ENCODE measurements at regions not wholly inside any gene's neighbourhood (a gene's known extent, or its start where the extent isn't known, plus 50 kb on each side); places are given as distances from the start of the nearest gene placed in this dataset.

GRCh38 chr13:106349080-106349931 is 186.2 kb downstream of the EFNB2 start:
- DNase-seq: peak; percentile 78

- DNase-seq: no peak
These were observed 187.2 kb downstream of the EFNB2 start for GRCh38 chr13:106348075-106348840.

- no peak for DNase-seq
These were observed 191.1 kb downstream of the EFNB2 start for GRCh38 chr13:106344342-106344741.

DNA sequence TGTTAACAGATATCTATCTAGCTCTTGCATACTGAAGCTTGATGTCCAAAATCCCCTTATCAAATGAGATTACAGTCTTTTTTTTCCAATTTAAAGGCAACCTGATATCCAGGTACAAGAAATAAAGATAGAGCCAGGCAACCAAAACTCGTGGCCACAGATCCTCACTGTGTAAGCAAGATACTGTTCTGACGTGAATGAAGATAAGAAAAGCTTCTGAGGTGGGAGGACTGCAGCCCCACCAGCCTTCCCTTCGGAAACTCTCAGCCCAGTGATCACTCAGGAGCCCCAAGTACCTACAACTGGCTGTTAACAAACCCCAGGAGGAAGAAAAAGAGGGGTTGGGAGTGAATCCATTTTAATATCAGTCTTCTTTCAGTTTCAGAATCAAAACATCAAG is 191.6 kb downstream of the EFNB2 start:
- no peak for DNase-seq

- DNase-seq: no peak
These were observed 195.2 kb downstream of the EFNB2 start for GRCh38 chr13:106340249-106340648.

GRCh38 chr13:106337096-106337850 is 198.2 kb downstream of the EFNB2 start:
- no peak for DNase-seq

DNA sequence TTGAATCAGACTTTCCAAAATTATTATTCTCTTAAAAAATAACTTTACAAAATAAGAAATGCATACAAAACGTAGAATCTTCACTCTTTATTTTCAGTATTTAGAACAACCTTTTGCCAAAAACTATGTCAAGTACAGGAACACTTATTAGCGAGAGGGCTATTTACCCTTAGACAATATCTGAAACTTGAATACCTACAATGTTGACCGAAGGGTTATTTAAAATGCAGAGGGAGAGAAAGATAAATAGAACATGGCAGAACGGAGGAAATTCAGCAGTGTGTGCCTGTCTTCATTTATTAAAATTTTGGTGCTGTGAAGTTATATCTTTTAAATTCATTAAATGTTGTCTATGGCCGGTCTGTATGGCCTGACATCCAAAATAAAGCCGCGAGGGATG is 198.8 kb downstream of the EFNB2 start:
- DNase-seq: peak; percentile 21

DNA sequence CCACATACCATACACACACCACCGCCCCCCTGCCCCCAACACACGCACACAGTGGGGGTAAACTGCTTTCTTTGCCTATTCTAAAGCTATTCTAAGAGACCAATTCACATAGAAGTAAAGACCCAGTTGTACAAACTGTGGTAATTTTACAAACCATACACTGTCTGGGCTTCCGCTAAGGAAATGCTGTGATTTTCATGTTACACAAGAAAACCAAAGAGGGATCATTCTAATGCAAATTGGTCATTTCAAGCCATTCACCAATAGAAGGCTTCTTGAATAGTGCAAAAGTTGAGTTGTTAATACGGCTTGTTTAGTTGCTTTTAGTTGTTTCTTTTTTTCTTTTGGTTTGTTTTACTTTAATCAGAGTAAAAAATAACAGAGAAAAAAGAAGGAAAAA is 202.8 kb downstream of the EFNB2 start:
- no peak for DNase-seq

- DNase-seq: no peak
These were observed 204.3 kb downstream of the EFNB2 start for GRCh38 chr13:106331116-106331515.

DNA sequence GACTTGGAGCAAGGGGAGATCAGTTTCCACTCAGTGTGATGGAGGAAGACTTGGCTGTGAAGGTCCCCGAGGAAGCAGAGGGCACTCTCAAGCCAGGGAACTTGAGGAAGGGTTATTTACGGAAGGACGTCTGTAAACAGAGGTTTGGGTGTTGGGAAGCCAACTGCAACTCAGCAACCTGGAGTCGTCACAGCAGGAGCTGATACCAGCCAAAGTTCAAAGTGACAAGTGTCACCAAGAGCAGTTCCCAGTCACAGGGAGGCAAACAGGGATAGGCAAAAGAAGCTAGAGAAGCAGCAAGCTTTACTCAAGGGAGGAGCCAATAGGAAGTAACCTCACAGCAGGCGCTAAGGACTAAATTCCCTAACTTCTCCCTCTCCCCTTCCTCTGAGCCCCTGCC is 205.5 kb downstream of the EFNB2 start:
- no peak for DNase-seq

- DNase-seq: no peak
These were observed 208.7 kb downstream of the EFNB2 start for GRCh38 chr13:106326751-106327150.

GRCh38 chr13:106324444-106324843 is 211.0 kb downstream of the EFNB2 start:
- no peak for DNase-seq

GRCh38 chr13:106322628-106323027 is 212.8 kb downstream of the EFNB2 start:
- no peak for DNase-seq

DNA sequence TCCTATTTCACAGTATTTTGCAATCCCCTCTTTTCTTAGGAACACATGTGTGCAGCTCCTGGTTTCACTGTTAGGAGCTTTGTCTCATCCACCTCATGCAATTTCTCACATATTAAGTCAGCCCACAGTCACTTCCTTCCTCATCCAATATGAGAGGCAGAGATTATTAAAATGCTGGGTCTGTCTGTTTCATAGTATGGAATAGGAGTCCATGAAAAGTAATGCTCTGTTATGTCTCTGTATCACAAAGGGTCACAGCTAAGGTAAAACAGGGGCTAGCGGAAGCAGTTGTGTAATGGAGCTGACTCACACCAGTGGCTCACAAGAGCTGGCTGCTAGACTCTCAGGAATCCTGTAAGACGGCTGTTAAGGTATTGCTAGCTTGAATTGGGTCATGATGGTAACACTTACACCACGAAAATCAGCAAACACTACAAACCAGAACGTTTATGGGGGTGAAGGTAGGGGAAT is 216.5 kb downstream of the EFNB2 start:
- DNase-seq: no peak

GRCh38 chr13:106314417-106314816 is 221.0 kb downstream of the EFNB2 start:
- no peak for DNase-seq

DNA sequence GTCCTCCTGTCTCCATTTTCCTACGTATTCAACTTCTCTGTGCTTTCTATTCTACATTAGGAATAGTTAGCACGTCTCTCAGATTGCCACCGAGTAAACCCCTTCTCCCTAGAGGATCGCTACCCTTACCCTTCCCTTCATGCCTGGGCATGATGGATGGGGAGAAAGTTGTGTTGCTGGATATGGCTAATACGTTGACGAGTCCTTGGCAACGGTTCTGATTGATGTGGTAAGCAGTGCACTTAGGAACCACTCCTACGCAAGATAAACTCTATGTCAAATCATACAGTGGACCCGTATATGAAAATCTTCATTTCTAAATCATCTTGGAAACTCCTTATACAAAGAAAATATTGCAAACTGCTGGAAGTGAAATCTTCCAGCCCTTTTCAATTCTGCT is 224.5 kb downstream of the EFNB2 start:
- no peak for DNase-seq

GRCh38 chr13:106310291-106310865 is 225.1 kb downstream of the EFNB2 start:
- DNase-seq: no peak

DNA sequence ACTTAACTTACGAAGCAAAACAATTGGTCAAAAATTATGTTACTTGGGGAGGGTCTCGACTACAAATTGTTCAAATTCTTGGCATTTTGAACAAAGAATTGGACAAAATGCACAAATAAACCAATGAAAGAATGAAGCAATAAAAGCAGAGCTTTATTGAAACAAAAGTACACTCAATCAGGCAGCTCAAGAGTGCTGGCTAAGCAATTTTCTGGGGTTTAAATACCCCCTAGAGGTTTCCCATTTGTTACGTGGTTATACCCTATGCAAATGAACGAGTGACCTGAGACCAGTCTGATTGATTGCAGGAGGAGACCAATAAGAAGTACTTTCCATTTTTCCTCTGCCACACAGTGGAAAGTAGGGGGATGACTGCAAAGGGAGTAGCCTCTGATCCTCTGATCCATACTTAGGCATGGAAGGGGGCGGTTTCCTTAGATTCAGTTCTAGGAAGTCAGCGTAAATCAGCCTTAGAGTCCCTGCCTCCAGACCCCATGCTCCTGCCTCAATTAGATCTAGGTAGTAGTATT is 228.6 kb downstream of the EFNB2 start:
- no peak for DNase-seq

DNA sequence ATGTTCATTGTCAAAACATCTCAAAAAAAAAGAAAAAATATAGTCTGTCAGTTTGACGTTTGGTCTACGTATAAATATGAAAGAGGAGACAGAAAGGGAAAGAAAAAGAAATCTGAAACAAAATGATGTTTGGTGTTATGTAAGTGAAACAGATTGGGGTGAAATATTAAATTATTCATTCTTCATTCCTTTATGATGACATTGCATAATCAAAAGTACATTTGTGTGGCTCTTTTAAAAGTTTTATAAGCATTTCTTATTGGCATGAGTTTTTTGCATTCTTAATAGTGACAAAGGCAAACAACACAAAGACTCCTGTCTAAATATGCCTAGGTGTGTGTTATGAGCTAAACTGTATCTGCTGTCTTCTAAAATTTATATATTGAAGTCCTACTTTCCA is 232.6 kb downstream of the EFNB2 start:
- DNase-seq: no peak

DNA sequence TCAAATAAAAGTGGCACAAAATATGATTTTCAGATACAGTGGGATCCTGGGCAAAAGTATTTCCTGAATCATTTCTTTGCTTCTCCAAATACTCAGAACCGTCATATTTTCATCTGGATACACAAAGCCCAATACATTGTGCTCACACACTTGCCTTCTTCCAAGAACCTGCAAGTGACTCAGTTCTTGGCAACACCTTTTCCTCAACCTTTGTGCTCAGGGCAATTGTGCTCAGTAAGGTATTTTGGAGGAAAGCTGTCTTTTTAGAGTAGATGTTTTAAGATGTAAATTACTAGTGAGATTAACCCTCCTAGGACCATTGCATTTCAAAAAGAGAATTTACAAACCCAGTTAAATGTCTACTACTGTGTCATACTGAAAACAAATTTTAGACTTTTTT is 233.5 kb downstream of the EFNB2 start:
- no peak for DNase-seq

GRCh38 chr13:106299621-106300020 is 235.8 kb downstream of the EFNB2 start:
- DNase-seq: no peak

- DNase-seq: no peak
These were observed 238.2 kb downstream of the EFNB2 start for GRCh38 chr13:106297283-106297682.

DNA sequence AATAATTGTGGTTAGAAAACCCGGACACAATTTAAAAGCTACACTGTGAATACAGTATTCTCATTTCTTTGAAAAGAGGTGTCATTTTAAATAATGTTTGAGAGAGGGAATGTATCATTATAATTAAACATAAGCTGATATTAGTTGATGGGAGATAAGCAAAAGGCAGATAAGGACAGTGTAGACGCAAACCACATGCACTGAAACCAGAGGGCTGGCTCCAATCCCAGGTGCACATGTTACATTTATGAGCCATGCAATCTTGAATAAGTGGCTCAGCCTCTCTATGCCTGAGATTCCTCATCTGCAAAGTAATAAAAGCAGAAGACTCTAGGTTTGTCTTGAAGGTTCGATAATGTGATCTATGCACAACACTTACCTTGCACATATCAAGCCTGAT is 238.7 kb downstream of the EFNB2 start:
- DNase-seq: no peak
